ENCODE measurements at regions not wholly inside any gene's neighbourhood (a gene's known extent, or its start where the extent isn't known, plus 50 kb on each side); places are given as distances from the start of the nearest gene placed in this dataset.

DNA sequence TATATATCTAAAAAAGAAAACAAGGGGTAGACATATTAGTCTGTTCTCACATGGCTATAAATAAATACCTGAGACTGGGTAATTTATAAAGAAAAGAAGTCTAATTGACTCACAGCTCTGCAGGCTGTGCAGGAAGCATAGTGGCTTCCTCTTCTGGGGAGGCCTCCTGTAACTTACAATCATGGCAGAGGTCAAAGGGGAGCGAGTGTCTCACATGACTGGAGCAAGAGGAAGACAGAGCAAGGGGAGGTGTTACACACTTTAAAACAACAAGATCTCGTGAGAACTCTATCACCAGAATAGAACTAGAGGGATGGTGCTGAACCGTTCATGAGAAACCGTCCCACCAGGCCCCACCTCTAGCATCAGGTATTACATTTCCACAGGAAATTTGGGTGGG is 616.8 kb downstream of the TLE4 start:
- no peak for TF ChIP-seq CTCF (IDR thresholded peaks at IDR 0.05; ENCODE audit: low read length, missing control alignments)
- no peak for DNase-seq (ENCODE audit: low read depth)
- H3K4me3 ChIP-seq (replicated peaks; ENCODE audit: low read depth, low read length): no peak overlapping the region

- no peak for TF ChIP-seq CTCF (IDR thresholded peaks at IDR 0.05; ENCODE audit: low read length, missing control alignments)
- DNase-seq (ENCODE audit: low read depth): no peak
Observed at GRCh38 chr9:80185112-80185738, 613.5 kb downstream of the TLE4 start.

DNA sequence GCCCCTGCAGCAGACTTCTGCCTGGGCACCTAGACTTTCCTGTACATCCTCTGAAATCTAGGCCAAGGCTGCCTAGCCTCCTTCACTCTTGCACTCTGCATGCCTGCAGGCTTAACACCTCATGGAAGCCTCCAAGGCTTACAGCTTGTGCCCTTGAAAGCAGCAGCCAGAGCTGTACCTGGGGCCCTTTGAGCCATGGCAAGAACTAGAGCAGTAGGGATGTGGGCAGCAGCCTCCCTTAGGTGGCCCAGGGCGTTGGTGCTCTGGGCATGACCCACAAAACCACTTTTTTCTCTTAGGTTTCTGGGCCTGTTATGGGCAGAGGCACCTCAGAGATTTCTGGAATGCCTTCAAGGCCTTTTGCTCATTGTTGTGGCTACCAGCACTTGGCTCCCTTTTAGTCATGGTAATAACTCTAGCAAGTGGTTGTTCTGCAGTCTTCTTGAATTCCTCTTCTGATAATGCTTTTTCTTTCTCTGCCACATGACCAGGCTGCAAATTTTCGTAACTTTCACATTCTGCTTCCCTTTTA is 606.2 kb downstream of the TLE4 start:
- no peak for TF ChIP-seq CTCF (IDR thresholded peaks at IDR 0.05; ENCODE audit: low read length, missing control alignments)
- DNase-seq (ENCODE audit: low read depth): no peak
- no peak overlapping the region for H3K4me3 ChIP-seq (replicated peaks; ENCODE audit: low read depth, low read length)

More at GRCh38 chr9:80185112-80185738, 613.5 kb downstream of the TLE4 start:
- H3K4me3 ChIP-seq (replicated peaks; ENCODE audit: low read depth, low read length): no peak overlapping the region

- DNase-seq (ENCODE audit: low read depth): peak; percentile 60
- H3K4me3 ChIP-seq (replicated peaks; ENCODE audit: low read depth, low read length): no peak overlapping the region
- peak; percentile 73 for TF ChIP-seq CTCF (IDR thresholded peaks at IDR 0.05; ENCODE audit: low read length, missing control alignments)
Observed at GRCh38 chr9:80175286-80176150, 603.8 kb downstream of the TLE4 start.

- H3K4me3 ChIP-seq (replicated peaks; ENCODE audit: low read depth, low read length): no peak overlapping the region
- no peak for TF ChIP-seq CTCF (IDR thresholded peaks at IDR 0.05; ENCODE audit: low read length, missing control alignments)
- no peak for DNase-seq (ENCODE audit: low read depth)
Observed at GRCh38 chr9:80163889-80164288, 592.1 kb downstream of the TLE4 start.

- no peak for DNase-seq (ENCODE audit: low read depth)
- TF ChIP-seq CTCF (IDR thresholded peaks at IDR 0.05; ENCODE audit: low read length, missing control alignments): no peak
- no peak overlapping the region for H3K4me3 ChIP-seq (replicated peaks; ENCODE audit: low read depth, low read length)
Observed at GRCh38 chr9:80158554-80159170, 586.9 kb downstream of the TLE4 start.

Data from fibroblast of pulmonary artery (primary cell).